ENCODE measurements at regions not wholly inside any gene's neighbourhood (a gene's known extent, or its start where the extent isn't known, plus 50 kb on each side); places are given as distances from the start of the nearest gene placed in this dataset.
A peak's percentile ranks its signal among the peaks of the same experiment; 100 is the strongest.

GRCh38 chr9:93829271-93830011 is 125.7 kb downstream of the BARX1 start:
- intact Hi-C loops (cut with DNase I): no loop called here
- Histone ChIP-seq H3K36me3 (no peaks in the 10 kb centered on the region), H3K4me3 (no peak overlapping the region), H3K4me1 (ENCODE audit: insufficient read depth) (peaks cover 10% of the 10 kb centered on the region), H3K27ac (no peak overlapping the region), H3K27me3 (no peaks in the 10 kb centered on the region), H3K9me3 (no peaks in the 10 kb centered on the region)
- TF ChIP-seq POLR2A (IDR thresholded peaks at IDR 0.05) (no peak), CTCF (IDR thresholded peaks at IDR 0.05) (no peak), EP300 (IDR thresholded peaks at IDR 0.05) (no peak)
- 58 to 66% (median 59%) methylated on average over 15 of the region's 15 CpGs for WGBS, 3 donors
- no peak for DNase-seq

- H3K4me1 ChIP-seq (ENCODE audit: insufficient read depth): peaks cover 10% of the 10 kb centered on the region
- DNase-seq: no peak
- no peak for TF ChIP-seq CTCF (IDR thresholded peaks at IDR 0.05)
- TF ChIP-seq POLR2A (IDR thresholded peaks at IDR 0.05): no peak
- TF ChIP-seq EP300 (IDR thresholded peaks at IDR 0.05): no peak
- no peaks in the 10 kb centered on the region for H3K36me3 ChIP-seq
- no peak overlapping the region for H3K27ac ChIP-seq
- 79 to 91% (median 86%) methylated on average over 13 of the region's 13 CpGs for WGBS, 3 donors
- H3K4me3 ChIP-seq: no peak overlapping the region
- H3K27me3 ChIP-seq: no peaks in the 10 kb centered on the region
- no peaks in the 10 kb centered on the region for H3K9me3 ChIP-seq
- intact Hi-C loops (cut with DNase I): no loop called here
These were observed 126.6 kb downstream of the BARX1 start for GRCh38 chr9:93828331-93829097.

- DNase-seq: peak in 2 of 5 donors; percentile 41 to 42
- TF ChIP-seq CTCF (IDR thresholded peaks at IDR 0.05) (peak in 2 of 3 donors; percentile 16 to 32), EP300 (IDR thresholded peaks at IDR 0.05) (no peak), POLR2A (IDR thresholded peaks at IDR 0.05) (no peak)
- H3K4me3 ChIP-seq: peak overlapping the region; percentile 1
- H3K27me3 ChIP-seq: no peaks in the 10 kb centered on the region
- H3K27ac ChIP-seq: no peak overlapping the region
- intact Hi-C loops (cut with DNase I): no loop called here
- peaks cover 10% of the 10 kb centered on the region for H3K4me1 ChIP-seq (ENCODE audit: insufficient read depth)
- H3K36me3 ChIP-seq: no peaks in the 10 kb centered on the region
- 13 to 22% (median 19%) methylated on average over 42 to 43 of the region's 43 CpGs for WGBS, 3 donors
- H3K9me3 ChIP-seq: no peaks in the 10 kb centered on the region
These were observed 127.4 kb downstream of the BARX1 start for GRCh38 chr9:93827545-93828330.

- Histone ChIP-seq H3K27me3 (no peaks in the 10 kb centered on the region), H3K9me3 (no peaks in the 10 kb centered on the region), H3K36me3 (no peaks in the 10 kb centered on the region), H3K27ac (no peak overlapping the region), H3K4me1 (ENCODE audit: insufficient read depth) (peaks cover 10% of the 10 kb centered on the region), H3K4me3 (no peak overlapping the region)
- intact Hi-C loops (cut with DNase I): no loop called here
- no peak for TF ChIP-seq POLR2A (IDR thresholded peaks at IDR 0.05)
- TF ChIP-seq EP300 (IDR thresholded peaks at IDR 0.05): no peak
- no peak for TF ChIP-seq CTCF (IDR thresholded peaks at IDR 0.05)
- no peak for DNase-seq
- 68 to 75% (median 69%) methylated on average over 20 of the region's 20 CpGs for WGBS, 3 donors
These were observed 128.1 kb downstream of the BARX1 start for GRCh38 chr9:93826905-93827544.

Data from ovary (tissue), 7 donors.